Fibroblast of peridontal ligament (primary cell): ENCODE measurements at regions not wholly inside any gene's neighbourhood (a gene's known extent, or its start where the extent isn't known, plus 50 kb on each side); places are given as distances from the start of the nearest gene placed in this dataset.
"Not testable (repeated sequence)": the region's sequence is repeated elsewhere in the genome, so short reads cannot be mapped to it uniquely, and the experiment has no call there.

Experiments
- DNase-seq: peaks from one replicate; pipeline ENCODE4 v3.0.0-alpha.2; 2010; ENCODE audit errors: extremely low read depth

GRCh38 chr10:38362514-38362913 lies 268.4 kb downstream of the ZNF37A start:
- not testable (repeated sequence) for DNase-seq

DNA sequence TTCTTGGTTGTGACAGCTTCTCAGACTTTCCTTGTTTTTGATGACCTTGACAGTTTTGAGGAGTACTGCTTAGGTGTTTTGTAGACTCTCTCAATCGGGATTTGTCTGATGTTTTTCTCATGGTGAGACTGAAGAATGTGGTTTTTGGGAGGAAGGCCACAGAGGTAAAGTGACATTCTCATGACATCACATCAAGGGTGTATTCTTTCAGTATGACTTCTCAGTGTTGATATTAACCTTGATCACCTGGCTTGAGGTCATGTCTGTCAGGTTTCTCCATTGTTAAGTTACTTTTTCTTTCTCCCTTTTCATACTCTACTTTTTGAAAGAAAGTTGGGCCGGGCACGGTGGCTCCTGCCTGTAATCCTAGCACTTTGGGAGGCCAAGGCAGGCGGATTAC lies 269.9 kb downstream of the ZNF37A start:
- DNase-seq, result not testable (repeated sequence)

GRCh38 chr10:38365917-38366316 lies 271.8 kb downstream of the ZNF37A start:
- peak; percentile 66 for DNase-seq

DNA sequence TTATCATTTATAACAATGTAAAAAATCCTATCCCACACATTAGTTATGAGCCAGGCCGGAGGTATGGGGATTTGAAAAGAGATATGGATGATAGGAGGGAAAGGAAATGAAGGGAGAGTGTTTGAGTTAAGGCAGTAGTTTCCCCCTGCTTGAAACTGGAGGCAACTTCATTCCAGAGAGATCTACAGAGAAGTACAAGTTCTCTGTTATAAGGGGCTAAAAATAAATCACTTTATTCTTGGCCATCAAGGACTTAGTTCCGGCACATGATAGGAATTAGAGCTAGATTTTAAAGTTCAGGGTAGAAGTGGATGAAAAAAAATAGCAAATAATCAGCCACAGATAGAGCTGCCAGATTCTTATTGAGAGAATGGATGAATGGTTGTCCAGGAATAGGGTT lies 289.7 kb downstream of the ZNF37A start:
- DNase-seq, result not testable (repeated sequence)

DNA sequence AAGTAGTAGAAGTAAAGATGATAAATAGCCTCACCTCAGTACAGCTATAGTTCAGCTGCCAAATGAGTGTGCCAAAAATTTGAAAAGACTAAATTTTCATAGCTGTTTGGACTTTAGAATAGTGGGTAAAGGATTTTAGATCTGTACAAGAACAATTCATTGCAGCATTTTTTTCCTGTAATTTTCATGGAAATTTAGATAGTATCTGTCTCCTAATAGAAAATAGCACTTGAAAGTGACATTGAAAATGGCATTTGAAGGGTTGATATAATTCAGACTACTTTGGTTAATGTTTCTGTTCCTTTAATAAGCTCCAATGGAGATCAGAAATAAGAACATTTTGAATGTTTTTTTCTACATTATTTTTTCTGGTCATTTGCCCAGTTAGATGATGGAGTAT lies 292.7 kb downstream of the ZNF37A start:
- not testable (repeated sequence) for DNase-seq

GRCh38 chr10:38390725-38391124 lies 296.6 kb downstream of the ZNF37A start:
- DNase-seq, result peak; percentile 8

- peak; percentile 19 for DNase-seq
Measured at GRCh38 chr10:38395465-38395864, 301.3 kb downstream of the ZNF37A start.

DNA sequence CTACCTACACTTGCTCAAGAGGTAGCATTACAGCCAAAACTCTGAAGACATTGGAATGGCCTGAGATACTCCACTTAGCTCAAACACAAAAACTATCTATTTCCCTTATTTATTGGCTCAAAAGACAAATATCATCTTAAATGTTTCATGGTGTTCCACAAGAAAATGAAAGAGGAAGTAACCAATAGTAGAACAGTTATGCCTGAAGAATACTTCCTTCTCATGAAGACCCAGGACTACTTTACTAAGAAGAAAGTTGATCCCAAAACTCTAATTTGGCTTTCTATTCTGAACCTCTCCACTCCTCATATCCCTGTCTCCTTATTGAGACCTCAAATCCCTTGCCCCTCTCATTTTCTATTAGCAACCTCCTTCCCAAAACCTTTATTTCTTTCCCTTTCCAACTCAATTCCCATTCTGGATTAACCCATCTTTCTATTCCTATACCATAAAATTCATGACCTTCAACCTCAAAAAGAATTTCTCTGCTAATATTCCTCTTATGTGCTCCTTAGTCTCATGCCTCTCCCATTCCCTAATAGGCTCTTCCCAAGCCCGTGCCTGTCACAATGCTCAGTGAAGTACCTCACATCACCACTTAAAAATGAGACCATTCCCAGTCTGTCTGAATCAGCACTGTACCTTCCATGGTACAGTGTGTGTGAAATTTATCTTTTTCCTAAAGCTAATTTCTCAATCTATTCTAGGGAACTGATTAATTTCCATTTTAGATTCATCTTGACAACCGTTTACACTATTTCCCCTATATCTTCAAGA lies 302.2 kb downstream of the ZNF37A start:
- DNase-seq, result not testable (repeated sequence)

DNA sequence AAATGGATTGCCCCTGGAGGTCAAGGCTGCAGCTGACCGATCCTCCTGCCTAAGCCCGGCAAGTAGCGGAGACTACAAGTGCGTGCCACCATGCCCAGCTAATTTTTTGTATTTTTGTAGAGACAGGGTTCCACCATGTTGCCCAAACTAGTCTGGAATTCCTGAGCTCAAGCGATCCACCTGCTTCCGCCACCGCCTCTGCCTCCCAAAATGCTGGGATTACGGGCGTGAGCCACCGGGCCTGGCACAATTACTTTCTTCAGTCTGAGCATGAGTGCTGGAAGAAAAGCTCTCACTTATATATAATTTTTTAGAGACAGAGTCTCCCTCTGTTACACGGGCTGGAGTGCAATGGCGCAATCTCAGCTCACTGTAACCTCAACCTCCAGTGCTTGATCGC lies 307.4 kb downstream of the ZNF37A start:
- DNase-seq, result not testable (repeated sequence)

DNA sequence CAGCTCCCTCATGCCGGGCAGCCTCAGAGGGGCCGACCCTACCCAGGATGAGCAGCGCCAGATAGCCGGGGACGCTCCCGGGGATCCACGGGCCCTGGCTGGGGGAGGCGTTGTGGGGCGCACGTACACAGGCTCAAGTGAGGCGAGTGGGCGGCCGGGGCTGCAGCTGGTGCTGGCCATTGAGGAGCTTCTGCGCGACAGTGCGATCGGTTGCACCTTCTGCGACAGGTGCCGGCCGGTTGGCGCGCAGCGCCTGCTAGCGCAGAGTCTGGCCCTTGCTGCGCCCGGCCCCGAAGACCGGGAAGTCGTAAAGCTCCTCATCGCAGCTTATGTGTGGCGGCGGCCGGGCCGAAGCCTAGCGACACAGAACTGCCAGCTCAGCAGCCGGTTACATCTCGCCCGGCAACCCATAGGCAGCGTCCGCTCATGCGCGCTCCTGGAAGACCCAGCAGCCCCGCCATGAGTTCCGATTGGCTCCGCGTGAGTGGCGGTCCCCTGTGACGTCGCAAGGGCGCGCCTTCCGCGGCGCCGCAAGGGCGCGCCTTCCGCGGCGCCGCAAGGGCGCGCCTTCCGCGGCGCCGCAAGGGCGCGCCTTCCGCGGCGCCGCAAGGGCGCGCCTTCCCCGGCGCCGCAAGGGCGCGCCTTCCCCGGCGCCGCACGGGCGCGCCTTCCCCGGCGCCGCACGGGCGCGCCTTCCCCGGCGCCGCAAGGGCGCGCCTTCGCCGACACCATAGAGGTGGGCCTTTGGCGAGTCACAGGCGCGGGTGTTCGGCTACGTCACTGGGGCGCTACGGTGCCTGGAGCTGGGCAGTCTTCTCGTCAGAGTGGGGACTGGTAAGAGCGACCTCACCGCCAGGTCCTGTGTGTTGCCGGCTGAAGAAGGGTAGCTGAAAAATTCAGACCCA lies 308.6 kb downstream of the ZNF37A start:
- peak; percentile 93 for DNase-seq

GRCh38 chr10:38403347-38404117 lies 309.4 kb downstream of the ZNF37A start:
- peak; percentile 25 for DNase-seq

DNA sequence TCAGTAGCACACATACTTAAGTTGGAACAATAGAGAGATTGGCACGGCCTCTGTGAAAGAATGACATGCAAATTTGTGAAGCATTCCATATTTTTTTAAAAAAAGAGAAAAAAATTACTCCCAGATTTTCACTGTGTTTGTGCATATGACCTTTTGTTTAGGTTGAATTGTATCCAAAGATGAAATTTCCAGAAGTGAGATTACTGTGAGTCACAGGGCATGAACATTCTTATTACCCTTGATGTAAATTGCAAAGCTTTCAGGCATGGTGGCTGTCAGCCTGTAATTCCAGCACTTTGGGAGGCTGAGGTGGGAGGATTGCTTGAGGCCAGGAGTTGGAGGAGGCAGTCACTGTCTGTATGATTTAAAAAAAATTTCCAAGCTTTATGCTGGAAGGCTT lies 329.5 kb downstream of the ZNF37A start:
- DNase-seq, result peak; percentile 42

DNA sequence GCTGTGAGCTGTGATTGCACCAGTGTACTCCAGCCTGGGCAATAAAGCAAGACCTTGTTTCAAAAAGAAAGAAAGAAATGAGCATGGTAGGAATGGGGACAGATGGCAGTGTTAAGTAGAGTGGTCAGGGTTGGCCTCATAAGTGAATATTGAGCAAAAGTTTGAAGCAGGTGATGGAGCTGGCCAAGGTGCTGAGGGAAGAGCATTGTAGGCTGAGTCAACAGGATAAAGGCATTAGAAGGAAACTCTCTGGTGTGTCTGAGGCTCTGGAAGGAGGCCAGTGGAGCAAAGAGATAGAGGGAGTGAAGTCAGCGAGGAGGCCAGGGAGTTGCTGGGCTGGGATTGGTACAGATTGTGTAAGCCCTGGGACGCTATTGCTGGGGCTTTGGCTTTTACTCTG lies 336.1 kb downstream of the ZNF37A start:
- not testable (repeated sequence) for DNase-seq

DNA sequence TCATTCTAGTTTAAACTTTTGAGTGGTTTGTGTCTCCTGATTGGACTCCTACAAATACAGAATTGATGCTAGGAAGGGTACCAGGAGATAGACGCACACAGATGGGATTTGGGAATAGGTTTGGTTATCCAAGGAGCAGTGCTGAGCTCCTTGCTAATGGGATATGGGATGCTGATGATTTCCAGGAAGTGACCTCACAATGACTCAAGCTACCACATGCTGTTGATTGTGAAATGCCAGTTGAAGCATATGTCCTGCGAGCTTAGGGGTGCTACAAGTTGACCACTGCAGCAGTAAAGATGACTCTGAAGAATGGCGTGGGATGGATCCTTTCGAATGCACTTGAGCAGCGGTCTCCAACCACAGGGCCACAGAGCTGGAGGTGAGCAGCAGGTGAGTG lies 343.2 kb downstream of the ZNF37A start:
- peak; percentile 12 for DNase-seq

GRCh38 chr10:38448614-38449355 lies 354.6 kb downstream of the ZNF37A start:
- not testable (repeated sequence) for DNase-seq

- not testable (repeated sequence) for DNase-seq
Measured at GRCh38 chr10:38449618-38450017, 355.5 kb downstream of the ZNF37A start.

- DNase-seq, result not testable (repeated sequence)
Measured at GRCh38 chr10:38450372-38451057, 356.4 kb downstream of the ZNF37A start.

GRCh38 chr10:38451306-38451967 lies 357.3 kb downstream of the ZNF37A start:
- not testable (repeated sequence) for DNase-seq
